Mesenchymal stem cell (in vitro differentiated cells and primary cell): ENCODE measurements at regions not wholly inside any gene's neighbourhood (a gene's known extent, or its start where the extent isn't known, plus 50 kb on each side); places are given as distances from the start of the nearest gene placed in this dataset.
"Not testable (repeated sequence)": the region's sequence is repeated elsewhere in the genome, so short reads cannot be mapped to it uniquely, and the experiment has no call there.

Source experiments
- DNase-seq: peaks from one replicate; pipeline ENCODE4 v3.0.0-alpha.2; 2013
- H2AFZ ChIP-seq: one replicate; pipeline ENCODE4 v1.6.1; 2013; ENCODE audit warnings: low read depth, mild to moderate bottlenecking, control low read depth, inconsistent platforms, low read length, moderate library complexity
- H2AK5ac ChIP-seq: 2 replicates; pipeline ENCODE4 v1.6.1; 2013; ENCODE audit warnings: low read length, moderate library complexity, mild to moderate bottlenecking, inconsistent platforms; ENCODE audit not compliant: severe bottlenecking
- H2BK120ac ChIP-seq: one replicate; pipeline ENCODE4 v1.6.1; 2013; ENCODE audit warnings: low read depth, mild to moderate bottlenecking, inconsistent platforms, low read length, moderate library complexity
- H2BK12ac ChIP-seq, 2 experiments: one replicate each; pipeline ENCODE4 v1.6.1; 2013; ENCODE audit warnings: inconsistent platforms in 2 of 2, low read length in 2 of 2, mild to moderate bottlenecking in 2 of 2, moderate library complexity in 2 of 2, control low read depth in 1 of 2
- H2BK15ac ChIP-seq: one replicate; pipeline ENCODE4 v1.6.1; 2013; ENCODE audit warnings: mild to moderate bottlenecking, low read depth, inconsistent platforms; ENCODE audit not compliant: poor library complexity, severe bottlenecking
- H2BK5ac ChIP-seq: 2 replicates; pipeline ENCODE4 v1.6.1; 2013; ENCODE audit warnings: low read depth, mild to moderate bottlenecking, low read length, control low read depth, inconsistent platforms; ENCODE audit not compliant: poor library complexity, severe bottlenecking
- H3K14ac ChIP-seq, 2 experiments: one replicate each; pipeline ENCODE4 v1.6.1; 2013; ENCODE audit warnings: inconsistent platforms in 2 of 2, low read length in 2 of 2, control low read depth in 1 of 2, mild to moderate bottlenecking in 1 of 2, moderate library complexity in 1 of 2
- H3K18ac ChIP-seq, 2 experiments: one replicate each; pipeline ENCODE4 v1.6.1; 2013; ENCODE audit warnings: inconsistent platforms in 2 of 2, low read length in 2 of 2, control low read depth in 1 of 2, low read depth in 1 of 2, mild to moderate bottlenecking in 1 of 2
- H3K23ac ChIP-seq, 2 experiments: one replicate each; pipeline ENCODE4 v1.6.1; 2013; ENCODE audit warnings: inconsistent platforms in 2 of 2, low read length in 2 of 2, mild to moderate bottlenecking in 2 of 2, moderate library complexity in 2 of 2, control low read depth in 1 of 2
- H3K27ac ChIP-seq: 2 replicates; pipeline ENCODE4 v1.5.1; 2013; ENCODE audit warnings: mild to moderate bottlenecking, moderate library complexity, low read length, control low read depth, inconsistent platforms; ENCODE audit not compliant: poor library complexity, severe bottlenecking
- H3K27me3 ChIP-seq, 2 experiments: 2 replicates each; pipeline versions ENCODE4 v1.6.1 to v1.7.0; 2013; ENCODE audit warnings: low read length in 2 of 2, mild to moderate bottlenecking in 2 of 2, moderate library complexity in 2 of 2, control low read depth in 1 of 2, inconsistent platforms in 1 of 2; ENCODE audit not compliant: control insufficient read depth in 1 of 2, insufficient read depth in 1 of 2
- H3K36me3 ChIP-seq, 2 experiments: 2 replicates each; pipeline versions ENCODE4 v1.6.1 to v1.7.0; 2013; ENCODE audit warnings: low read length in 2 of 2, control low read depth in 1 of 2, inconsistent platforms in 1 of 2, low read depth in 1 of 2, mild to moderate bottlenecking in 1 of 2; ENCODE audit not compliant: insufficient read depth in 2 of 2, control insufficient read depth in 1 of 2
- H3K4ac ChIP-seq, 2 experiments: one replicate each; pipeline ENCODE4 v1.6.1; 2013; ENCODE audit warnings: inconsistent platforms in 2 of 2, low read length in 2 of 2, mild to moderate bottlenecking in 2 of 2, moderate library complexity in 2 of 2, control low read depth in 1 of 2, low read depth in 1 of 2
- H3K4me1 ChIP-seq: 2 replicates; pipeline ENCODE4 v1.6.1; 2013; ENCODE audit warnings: low read depth, low read length, control low read depth; ENCODE audit not compliant: control insufficient read depth, insufficient read depth
- H3K4me2 ChIP-seq: 2 replicates; pipeline ENCODE4 v1.6.1; 2013; ENCODE audit warnings: low read length, mild to moderate bottlenecking, inconsistent platforms; ENCODE audit not compliant: poor library complexity, severe bottlenecking
- H3K4me3 ChIP-seq, 2 experiments: 2 replicates each; pipeline versions ENCODE4 v1.5.1 to v1.7.0; 2013; ENCODE audit warnings: low read length in 2 of 2, mild to moderate bottlenecking in 2 of 2, control low read depth in 1 of 2, low read depth in 1 of 2; ENCODE audit not compliant: insufficient read depth in 1 of 2
- H3K79me1 ChIP-seq: replicated peaks from 2 replicates; pipeline ENCODE4 v1.6.1; 2013; ENCODE audit warnings: mild to moderate bottlenecking, control low read depth, low read length, inconsistent platforms; ENCODE audit not compliant: poor library complexity, severe bottlenecking
- H3K9ac ChIP-seq: 2 replicates; pipeline ENCODE4 v1.7.0; 2013; ENCODE audit warnings: mild to moderate bottlenecking, low read length, moderate library complexity
- H3K9me3 ChIP-seq: 2 replicates; pipeline ENCODE4 v1.7.0; 2013; ENCODE audit warnings: mild to moderate bottlenecking, low read length; ENCODE audit not compliant: control insufficient read depth
- H4K8ac ChIP-seq: one replicate; pipeline ENCODE4 v1.6.1; 2013; ENCODE audit warnings: inconsistent platforms, mild to moderate bottlenecking, low read length, moderate library complexity
- H4K91ac ChIP-seq: one replicate; pipeline ENCODE4 v1.6.1; 2013; ENCODE audit warnings: mild to moderate bottlenecking, low read length, inconsistent platforms
- WGBS: methylation state at CpG from one replicate; pipeline ENCODE4 v1.1.7; 2013; ENCODE audit warnings: mixed read lengths; 5-methylcytosine and 5-hydroxymethylcytosine counted together

DNA sequence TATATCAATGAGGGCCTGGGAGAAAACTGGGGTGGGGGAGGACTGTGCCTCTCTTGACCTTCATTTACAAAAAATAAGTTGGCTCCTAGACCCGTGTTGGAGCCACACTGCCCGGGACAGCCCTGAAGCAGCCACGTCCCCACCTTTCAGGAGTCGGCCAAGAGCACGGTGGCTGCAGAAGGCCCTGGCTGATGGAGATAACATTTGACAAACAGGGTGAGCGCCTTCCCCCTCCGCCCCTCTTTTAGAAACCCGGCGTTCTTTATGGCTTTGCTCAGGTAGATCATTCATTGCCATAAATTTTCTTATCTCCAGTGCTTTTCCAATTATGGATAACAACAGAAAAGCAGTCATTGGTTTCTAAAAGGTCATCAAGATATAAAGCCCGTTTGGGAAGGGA, 398.1 kb upstream of the TNRC6C start:
- H3K4me1 ChIP-seq: peaks cover 5% of the 10 kb centered on the region
- no peak overlapping the region for H2AK5ac ChIP-seq
- no peak overlapping the region for H3K9ac ChIP-seq
- H3K4me3 ChIP-seq: no peak overlapping the region
- H2AFZ ChIP-seq: no peak overlapping the region
- DNase-seq: no peak
- no peak overlapping the region for H3K23ac ChIP-seq
- 90% methylated on average over 8 of the region's 10 CpGs for WGBS
- H2BK5ac ChIP-seq: no peak overlapping the region
- no peaks in the 10 kb centered on the region for H3K9me3 ChIP-seq
- H3K36me3 ChIP-seq: no peaks in the 10 kb centered on the region
- no peak overlapping the region for H3K14ac ChIP-seq
- no peak overlapping the region for H2BK120ac ChIP-seq
- no peak overlapping the region for H4K91ac ChIP-seq
- H3K79me1 ChIP-seq: no peaks in the 10 kb centered on the region
- no peak overlapping the region for H3K4me2 ChIP-seq
- H4K8ac ChIP-seq: no peak overlapping the region
- H3K18ac ChIP-seq: no peak overlapping the region
- H3K4ac ChIP-seq: no peak overlapping the region
- H3K27ac ChIP-seq: no peak overlapping the region
- H2BK15ac ChIP-seq: no peak overlapping the region
- no peak overlapping the region for H2BK12ac ChIP-seq
- H3K27me3 ChIP-seq: peaks cover 49 to 77% of the 10 kb centered on the region in 2 experiments

DNA sequence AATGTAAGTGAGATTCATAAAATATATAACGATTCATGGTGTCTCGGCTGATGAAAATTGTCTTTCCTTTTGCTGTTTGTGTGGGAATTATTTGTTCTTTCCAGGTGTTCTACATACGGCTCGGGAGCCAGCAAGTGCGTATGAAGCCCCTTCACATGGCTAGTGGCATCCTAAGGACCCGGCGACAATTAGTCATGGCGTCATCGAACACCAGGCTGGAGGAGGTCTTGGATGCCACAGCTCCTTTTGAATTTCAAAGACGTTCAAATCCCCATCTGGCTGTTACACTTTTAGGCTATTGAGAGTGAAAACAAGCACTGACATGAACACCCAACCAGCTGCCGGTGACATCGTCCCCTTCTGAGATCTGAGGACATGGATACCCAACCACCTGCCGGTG, 397.7 kb upstream of the TNRC6C start:
- Histone ChIP-seq H2AFZ (no peak overlapping the region), H3K18ac (no peak overlapping the region), H2BK15ac (no peak overlapping the region), H3K14ac (no peak overlapping the region), H2BK12ac (no peak overlapping the region), H3K9me3 (no peaks in the 10 kb centered on the region), H2AK5ac (no peak overlapping the region), H3K4me3 (no peak overlapping the region), H4K91ac (no peak overlapping the region), H3K79me1 (no peaks in the 10 kb centered on the region), H3K27ac (no peak overlapping the region), H3K27me3 (peaks cover 47 to 77% of the 10 kb centered on the region in 2 experiments), H3K4me1 (peaks cover 1% of the 10 kb centered on the region), H3K36me3 (no peaks in the 10 kb centered on the region), H3K23ac (no peak overlapping the region), H3K4ac (no peak overlapping the region), H4K8ac (no peak overlapping the region), H3K4me2 (no peak overlapping the region), H3K9ac (no peak overlapping the region), H2BK120ac (no peak overlapping the region), H2BK5ac (no peak overlapping the region)
- DNase-seq: no peak
- 90% methylated on average over 10 of the region's 13 CpGs for WGBS

DNA sequence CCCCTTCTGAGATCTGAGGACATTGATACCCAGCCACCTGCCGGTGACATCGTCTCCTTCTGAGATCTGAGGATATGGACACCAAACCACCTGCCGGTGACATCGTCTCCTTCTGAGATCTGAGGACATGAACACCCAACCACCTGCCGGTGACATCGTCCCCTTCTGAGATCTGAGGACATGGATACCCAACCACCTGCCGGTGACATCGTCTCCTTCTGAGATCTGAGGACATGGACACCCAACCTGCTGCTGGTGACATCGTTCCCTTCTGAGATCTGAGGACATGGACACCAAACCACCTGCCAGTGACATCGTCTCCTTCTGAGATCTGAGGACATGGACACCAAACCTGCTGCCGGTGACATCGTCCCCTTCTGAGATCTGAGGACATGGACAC, 396.1 kb upstream of the TNRC6C start:
- not testable (repeated sequence) for H3K4me3 ChIP-seq

DNA sequence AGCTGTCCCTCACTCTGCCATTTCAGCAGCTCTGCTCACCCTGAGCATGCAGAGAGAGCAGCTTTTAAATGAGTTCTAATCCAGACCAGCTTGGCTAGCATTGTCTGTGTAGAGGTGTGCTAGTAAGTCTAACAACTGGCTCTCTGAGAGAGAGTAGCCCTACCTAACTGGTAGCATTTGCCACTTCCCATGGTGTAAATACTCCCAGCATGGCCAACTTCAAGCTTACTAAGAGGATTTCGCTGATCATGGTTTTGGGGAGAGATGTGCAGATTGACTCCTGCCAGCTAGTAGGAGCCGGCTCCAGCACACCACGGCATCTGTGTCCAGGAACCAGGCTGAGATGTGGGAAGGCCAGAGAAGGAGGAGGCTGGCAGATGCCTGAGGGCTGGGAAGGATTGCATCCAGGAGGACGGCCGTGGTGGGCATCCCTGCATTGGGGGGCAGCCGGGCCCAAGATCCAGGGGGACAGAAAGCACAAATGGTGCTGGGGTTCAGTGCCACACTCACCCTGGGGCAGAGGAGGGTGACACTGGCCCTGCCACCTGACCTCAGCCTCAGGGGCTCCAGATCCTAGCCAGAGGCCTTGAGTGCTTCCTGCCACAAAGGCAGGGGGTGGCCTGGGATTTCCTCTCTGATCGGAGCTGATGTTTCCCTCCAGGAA, 394.9 kb upstream of the TNRC6C start:
- no peak overlapping the region for H2BK120ac ChIP-seq

More for the DNA sequence above, 396.1 kb upstream of the TNRC6C start:
- not testable (repeated sequence) for H3K9ac ChIP-seq, H3K18ac ChIP-seq, H3K4me1 ChIP-seq, H2BK5ac ChIP-seq, H3K9me3 ChIP-seq, DNase-seq, H4K8ac ChIP-seq, H3K4me2 ChIP-seq, H2BK15ac ChIP-seq, H2BK12ac ChIP-seq, H4K91ac ChIP-seq, H2BK120ac ChIP-seq, H3K79me1 ChIP-seq, H3K23ac ChIP-seq, H2AFZ ChIP-seq, H3K36me3 ChIP-seq, H3K14ac ChIP-seq, H3K4ac ChIP-seq, H2AK5ac ChIP-seq, H3K27ac ChIP-seq
- 97% methylated on average over 12 of the region's 12 CpGs for WGBS
- peaks cover 47 to 77% of the 10 kb centered on the region in 2 experiments for H3K27me3 ChIP-seq

More for the DNA sequence above, 394.9 kb upstream of the TNRC6C start:
- H3K79me1 ChIP-seq: no peaks in the 10 kb centered on the region
- H3K4me3 ChIP-seq: no peak overlapping the region
- no peak overlapping the region for H4K91ac ChIP-seq
- H2BK5ac ChIP-seq: no peak overlapping the region
- no peak for DNase-seq
- H2AFZ ChIP-seq: no peak overlapping the region
- H2BK15ac ChIP-seq: no peak overlapping the region
- H2BK12ac ChIP-seq: no peak overlapping the region
- no peak overlapping the region for H3K4ac ChIP-seq
- H3K27ac ChIP-seq: no peak overlapping the region
- no peak overlapping the region for H3K23ac ChIP-seq
- no peaks in the 10 kb centered on the region for H3K9me3 ChIP-seq
- no peak overlapping the region for H2AK5ac ChIP-seq
- 88% methylated on average over 7 of the region's 7 CpGs for WGBS
- H3K27me3 ChIP-seq: peaks cover 36 to 74% of the 10 kb centered on the region in 2 experiments
- H3K36me3 ChIP-seq: no peaks in the 10 kb centered on the region
- no peak overlapping the region for H3K18ac ChIP-seq
- no peaks in the 10 kb centered on the region for H3K4me1 ChIP-seq
- H3K4me2 ChIP-seq: no peak overlapping the region
- no peak overlapping the region for H3K9ac ChIP-seq
- H3K14ac ChIP-seq: peak overlapping the region in 1 of 2 experiments; percentile 5
- H4K8ac ChIP-seq: no peak overlapping the region
